ENCODE measurements at regions not wholly inside any gene's neighbourhood (a gene's known extent, or its start where the extent isn't known, plus 50 kb on each side); places are given as distances from the start of the nearest gene placed in this dataset.

GRCh38 chr14:49381778-49382177 is 204.4 kb downstream of the RPS29 start:
- TF ChIP-seq CTCF (IDR thresholded peaks at IDR 0.05) (no peak), POLR2A (IDR thresholded peaks at IDR 0.05) (no peak), EP300 (IDR thresholded peaks at IDR 0.05) (no peak)

All from ovary (tissue), 3 donors.